GM18517 (cell line): ENCODE measurements at regions not wholly inside any gene's neighbourhood (a gene's known extent, or its start where the extent isn't known, plus 50 kb on each side); places are given as distances from the start of the nearest gene placed in this dataset.
A peak's percentile ranks its signal among the peaks of the same experiment; 100 is the strongest.
"Not testable (repeated sequence)": the region's sequence is repeated elsewhere in the genome, so short reads cannot be mapped to it uniquely, and the experiment has no call there.

Experiments used
- ATAC-seq: cut with Tn5 transposase; IDR thresholded peaks from one replicate; pipeline ENCODE4 v1.9.1; 2021; ENCODE audit warnings: mild to moderate bottlenecking, moderate library complexity; ENCODE audit not compliant: unreplicated experiment

DNA sequence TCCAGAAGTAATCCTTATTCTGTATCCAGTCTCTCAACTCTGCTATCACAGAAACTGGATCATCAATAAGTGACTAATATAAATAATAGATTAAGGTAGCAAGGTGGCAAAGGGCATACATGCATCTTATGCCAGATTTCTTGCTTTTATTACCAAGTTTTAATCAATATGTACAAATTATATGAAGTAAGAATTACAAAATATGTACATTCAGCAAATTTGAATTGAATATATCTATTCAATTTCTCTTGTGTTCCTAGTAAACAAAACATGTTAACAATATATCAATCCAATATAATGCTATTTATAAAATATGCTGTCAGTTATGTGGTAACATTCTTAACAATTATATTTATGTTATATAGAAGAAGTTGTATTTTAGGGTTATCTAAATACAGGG lies 488.7 kb upstream of the COX7C start:
- ATAC-seq: no peak

DNA sequence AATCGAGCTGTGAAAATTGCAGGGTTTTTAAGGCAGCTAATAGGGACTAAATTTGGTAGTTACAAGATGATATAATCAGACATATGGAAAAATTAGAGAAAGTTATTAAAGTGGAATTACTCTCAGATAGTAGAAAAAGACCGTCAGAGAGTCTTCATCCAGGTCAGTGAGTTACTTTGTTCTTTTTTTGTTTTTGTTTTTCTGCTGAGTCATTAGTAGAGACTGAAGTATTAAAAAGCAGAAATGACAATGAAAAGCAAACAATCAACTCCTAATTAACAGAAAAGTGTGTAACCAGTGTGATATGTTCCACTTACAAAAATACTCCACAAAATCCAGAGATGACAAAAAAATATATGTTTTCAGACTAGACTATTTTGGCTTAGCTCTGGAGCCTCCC lies 480.4 kb upstream of the COX7C start:
- no peak for ATAC-seq

DNA sequence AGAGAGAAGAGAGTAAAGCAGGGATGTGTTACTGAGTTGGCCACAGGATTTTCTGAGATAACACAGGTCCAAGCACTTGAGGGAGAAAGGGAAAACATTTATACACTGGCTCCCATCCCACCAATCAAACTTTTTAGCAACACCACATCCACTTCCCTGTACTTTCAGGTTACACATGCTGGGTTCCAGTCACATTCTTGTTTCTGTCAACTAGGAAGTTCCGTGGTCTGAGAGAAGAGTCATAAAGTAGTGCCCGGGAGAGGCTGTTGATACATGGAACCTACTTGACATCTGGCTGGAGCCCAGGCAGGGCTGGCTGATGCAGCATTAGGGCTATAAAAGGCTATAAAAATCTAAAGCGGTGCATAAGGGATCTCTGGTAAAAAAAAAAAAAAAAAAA lies 473.9 kb upstream of the COX7C start:
- no peak for ATAC-seq

DNA sequence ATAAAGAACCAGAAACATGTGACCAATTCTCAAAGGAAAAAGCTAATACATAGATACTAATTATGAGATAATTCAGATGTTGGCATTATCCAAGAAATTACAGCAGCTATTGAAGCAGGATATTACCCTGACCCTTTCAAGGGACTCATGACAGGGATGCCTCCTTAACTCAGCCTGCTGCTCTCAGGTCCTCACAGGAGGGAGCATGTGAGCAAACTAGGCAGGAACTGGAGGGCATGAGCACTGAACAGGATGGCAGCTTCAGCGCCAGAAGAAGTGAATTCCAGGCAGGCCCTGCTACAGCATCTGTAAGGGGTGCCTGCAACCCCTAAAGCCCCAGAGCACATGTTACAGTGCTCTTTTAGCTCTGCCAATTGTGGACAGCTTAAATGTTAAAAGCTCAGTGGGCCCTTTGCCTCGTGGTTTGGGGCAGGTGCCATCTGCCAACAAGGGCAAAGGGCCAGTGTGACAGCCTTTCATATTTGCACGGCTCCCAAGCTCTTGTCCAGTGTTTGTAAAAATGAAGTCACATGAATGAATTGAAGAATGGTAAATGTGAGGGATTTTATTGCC lies 464.7 kb upstream of the COX7C start:
- no peak for ATAC-seq

DNA sequence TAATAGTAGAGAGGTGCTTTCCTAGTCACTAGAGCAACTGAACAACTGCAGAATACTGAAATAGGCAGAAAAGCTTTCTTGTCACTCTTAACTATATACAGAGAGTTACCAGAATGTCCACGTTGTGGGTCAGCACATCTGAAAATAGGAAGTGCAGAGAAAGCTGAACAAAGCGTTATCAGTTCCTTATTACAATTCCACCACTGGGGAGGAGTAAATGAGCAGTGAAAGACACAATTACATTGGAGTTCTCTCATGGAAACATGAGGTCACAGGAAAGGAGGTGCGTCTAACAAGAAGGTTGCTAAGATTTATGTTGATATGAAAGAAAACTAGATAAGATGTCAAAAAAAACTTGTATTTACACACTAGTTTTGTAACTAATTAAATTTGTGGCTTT lies 461.9 kb upstream of the COX7C start:
- ATAC-seq: no peak

DNA sequence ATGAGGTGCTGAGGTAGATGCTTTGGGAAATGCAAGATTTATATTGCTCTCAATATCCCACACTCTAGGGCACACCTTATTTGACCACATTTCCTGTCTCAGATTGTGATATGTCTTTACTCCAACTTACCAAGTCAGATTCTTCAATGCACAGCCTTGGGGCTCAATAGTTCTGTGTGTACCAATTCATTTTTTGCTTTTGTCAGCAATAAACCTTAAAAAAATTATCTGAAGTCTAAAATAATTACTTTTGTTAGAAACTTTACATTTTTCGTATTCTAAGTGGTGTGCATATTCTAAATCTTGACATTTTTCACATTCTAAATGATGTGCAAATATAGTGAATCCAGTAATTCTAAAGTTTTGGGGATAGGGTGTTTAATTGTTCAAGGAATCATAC lies 447.5 kb upstream of the COX7C start:
- no peak for ATAC-seq

DNA sequence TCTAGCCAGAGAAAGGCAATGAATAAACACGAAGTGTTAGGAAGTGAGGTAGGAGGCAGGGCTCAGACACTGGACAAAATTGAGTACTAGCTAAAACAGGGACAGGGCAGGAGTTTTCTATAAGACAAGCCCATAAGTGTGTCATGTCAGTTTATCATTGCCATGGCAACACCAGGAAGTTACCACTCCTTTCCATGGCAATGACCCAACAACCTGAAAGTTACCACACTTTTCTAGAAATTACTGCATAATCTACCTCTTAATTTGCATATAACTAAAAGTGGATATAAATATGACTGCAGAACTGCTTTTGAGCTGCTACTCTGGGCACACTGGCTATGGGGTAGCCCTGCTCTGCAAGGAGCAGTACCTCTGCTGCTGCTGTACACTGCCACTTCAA lies 442.5 kb upstream of the COX7C start:
- peak; percentile 88 for ATAC-seq

DNA sequence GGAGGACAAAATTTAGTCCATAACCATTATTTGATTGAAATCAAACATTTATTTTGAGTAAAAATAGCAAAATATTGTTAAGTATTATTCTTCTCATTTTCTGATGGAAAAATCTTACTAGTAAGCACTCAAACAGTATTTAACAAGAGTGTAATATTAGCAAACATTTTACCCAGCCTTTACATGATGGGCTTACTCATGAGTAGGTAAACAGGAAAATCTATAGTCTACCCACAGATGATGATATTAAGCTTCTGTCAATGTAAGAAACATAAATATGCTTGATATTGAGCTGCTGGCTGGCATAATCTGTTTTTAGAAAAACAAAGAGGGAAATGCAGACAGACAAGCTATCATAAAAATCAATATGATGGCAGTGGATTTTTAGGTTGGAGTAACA lies 418.5 kb upstream of the COX7C start:
- ATAC-seq: no peak

DNA sequence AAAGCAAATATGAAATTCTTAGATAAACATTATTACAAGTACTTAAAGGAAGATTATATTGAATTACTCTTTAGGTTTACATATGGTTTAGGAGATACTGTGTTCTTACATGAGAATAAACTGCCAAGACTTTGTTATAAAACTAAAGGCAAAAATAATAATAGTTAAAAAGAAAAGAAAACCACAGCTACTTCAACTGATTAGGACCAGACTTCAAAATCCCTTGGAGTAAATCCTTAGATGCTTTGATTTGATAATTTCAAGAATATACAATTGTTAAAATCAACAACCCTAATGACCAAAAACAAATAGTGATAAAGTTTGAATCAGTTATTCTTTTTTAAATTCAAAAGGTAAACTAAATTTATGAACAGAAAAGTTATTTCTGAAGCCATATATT lies 389.6 kb upstream of the COX7C start:
- ATAC-seq: no peak

DNA sequence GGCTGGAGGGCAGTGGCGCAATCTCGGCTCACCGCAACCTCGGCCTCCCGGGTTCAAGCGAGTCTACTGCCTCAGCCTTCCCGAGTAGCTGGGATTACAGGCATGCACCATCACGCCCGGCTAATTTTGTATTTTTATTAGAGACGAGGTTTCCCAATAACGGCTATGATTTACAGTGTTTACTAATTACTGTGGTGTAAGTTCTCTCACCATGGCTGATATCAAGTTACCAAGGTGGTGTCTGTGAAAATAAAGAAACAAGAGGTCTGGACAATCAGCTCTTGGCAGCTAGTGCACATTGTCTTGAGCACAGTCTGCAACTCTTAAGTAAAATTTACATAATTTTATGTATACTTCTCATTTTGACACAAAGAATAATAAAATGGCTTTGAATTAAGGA lies 385.5 kb upstream of the COX7C start:
- ATAC-seq: no peak

DNA sequence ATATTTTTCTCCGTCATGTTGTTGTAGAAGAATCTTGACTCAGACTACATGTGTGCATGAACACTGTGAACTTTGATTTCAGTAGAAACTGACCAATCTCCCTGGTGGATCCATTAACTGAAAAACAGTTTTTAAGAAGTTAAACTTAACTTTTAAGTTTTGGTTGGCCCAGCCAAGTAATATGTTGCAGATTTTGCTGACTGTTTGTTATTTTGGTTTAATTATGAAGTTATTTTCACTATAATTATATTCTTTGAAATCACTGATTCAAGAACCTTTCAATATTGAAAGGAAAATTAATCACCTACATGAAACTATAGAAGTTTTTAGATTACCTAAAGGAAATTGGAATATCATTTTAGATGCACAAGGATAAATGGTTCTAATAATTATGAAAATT lies 373.6 kb upstream of the COX7C start:
- ATAC-seq: no peak

DNA sequence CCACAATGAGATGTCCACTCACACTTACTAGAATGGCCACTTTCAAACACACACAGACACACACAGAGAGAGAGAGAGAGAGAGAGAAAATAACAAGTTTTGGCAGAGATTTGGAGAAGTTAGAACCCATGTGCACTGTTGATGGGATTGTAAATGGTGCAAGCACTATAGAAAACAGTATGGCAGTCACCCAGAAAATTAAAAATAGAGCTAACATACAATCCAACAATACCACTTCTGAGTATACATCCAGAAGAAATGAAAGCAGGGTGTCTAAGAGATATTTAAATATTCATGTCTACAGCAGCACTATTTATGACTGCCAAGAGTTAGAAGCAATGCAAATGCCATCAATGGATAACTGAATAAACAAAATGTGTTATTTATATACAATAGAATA lies 359.9 kb upstream of the COX7C start:
- ATAC-seq: no peak

DNA sequence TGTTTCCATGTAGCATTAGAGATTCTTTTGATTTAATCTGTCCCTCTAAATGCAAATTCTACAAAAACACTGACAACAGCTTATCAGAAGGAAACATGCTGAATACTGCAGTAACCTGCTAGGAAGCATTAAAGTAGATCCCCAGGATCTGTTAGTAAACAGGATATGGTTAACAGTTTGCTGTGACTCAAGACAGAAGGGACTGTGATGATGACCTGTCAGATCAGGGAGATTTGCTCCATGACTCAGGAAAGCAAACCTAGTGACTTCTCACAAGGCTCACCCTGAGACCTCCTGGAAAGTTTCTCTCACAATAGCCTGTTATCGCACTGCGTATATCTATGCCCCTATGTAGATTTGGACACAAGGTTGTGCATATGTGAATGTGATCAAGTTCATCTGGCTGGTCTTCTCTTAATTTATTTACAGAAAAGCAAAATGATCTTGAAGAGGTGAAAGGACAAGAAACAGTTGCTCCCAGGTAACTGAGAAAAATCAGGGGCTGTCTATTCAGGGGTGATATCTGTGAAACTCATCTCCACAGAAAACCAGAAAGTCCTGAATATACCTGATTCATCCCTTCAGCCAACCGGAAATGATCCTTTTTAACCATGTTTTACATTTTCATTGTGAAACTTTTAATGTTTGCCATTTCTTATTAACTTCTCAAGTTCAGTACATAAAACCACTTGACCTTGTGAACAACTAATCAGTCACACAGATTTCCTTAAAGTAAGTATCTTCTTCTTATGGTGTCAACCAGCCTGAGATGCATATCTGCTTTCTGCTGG lies 333.1 kb upstream of the COX7C start:
- ATAC-seq: not testable (repeated sequence)

DNA sequence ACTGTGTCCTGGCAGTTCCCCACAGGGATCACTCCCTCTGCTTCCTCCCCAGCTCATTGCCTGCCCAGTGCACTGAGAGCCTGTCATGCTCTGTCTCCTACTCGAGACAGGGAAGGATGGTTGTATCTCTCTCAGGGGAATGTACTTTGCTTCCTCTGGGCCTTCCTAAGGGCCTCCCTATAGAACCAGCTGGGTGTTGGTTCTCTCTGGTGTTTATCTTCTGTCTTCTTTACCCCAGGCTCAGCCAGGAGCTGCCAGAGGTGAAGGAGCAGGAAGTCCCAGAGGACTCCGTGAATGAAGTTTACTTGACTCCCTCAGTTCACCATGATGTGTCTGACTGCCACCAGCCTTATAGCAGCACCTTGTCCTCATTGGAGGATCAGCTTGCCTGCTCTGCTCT lies 330.3 kb upstream of the COX7C start:
- not testable (repeated sequence) for ATAC-seq

DNA sequence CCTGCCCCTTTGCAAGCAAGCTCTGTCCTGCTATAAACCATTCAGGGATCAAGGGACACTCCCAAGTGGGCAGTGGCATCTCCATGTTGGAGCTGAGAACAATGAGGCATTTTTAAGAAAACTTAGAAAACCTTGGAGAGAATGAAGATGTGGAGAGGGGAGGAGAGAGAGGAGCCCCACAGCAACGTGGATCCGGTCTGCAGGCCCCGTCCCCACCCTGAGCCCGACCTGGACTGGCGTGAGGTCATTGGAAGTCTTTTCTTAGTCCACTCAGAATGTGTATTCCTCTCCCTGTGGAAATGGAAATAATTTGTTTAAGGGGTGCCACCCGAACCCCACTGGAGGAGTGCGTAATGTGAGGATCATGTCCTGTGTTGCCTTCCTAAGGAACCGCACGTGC lies 328.0 kb upstream of the COX7C start:
- ATAC-seq: not testable (repeated sequence)

DNA sequence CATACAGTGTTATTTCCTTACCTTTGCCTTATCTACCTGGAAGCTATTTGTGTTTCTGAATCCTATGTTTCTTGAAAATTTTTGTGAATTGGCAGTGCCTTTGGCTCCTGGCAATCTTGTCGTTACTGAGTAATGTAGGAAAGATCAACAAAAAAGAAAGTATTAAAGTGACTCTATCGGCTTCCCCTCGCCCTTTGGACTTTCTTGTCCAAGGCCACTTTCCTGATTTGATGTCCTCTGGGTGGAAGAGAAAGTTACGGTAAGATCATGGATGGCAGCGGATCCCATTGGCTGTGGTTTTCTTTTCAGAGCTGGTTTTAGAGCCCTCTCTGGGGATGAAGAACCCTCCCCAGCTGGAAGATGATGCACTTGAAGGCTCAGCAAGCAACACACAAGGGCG lies 324.9 kb upstream of the COX7C start:
- ATAC-seq: not testable (repeated sequence)

DNA sequence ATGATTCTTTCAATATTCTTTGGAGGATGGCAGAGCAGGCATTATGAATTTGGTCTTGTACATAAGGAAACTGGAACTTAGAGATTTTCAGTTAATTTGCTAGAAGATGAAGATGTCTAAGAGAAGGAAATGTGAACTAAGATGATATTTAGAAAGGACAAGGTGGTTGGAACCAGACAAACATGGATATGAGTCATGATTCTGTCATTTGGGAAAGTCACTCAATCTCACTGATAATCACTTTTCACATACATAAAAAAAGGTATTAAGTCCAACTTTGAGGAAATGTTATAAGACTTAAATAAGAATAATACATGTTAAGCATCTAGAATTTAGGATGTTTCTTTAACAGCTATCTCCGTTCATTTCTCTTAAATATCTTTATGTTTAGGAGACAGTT lies 315.1 kb upstream of the COX7C start:
- not testable (repeated sequence) for ATAC-seq

DNA sequence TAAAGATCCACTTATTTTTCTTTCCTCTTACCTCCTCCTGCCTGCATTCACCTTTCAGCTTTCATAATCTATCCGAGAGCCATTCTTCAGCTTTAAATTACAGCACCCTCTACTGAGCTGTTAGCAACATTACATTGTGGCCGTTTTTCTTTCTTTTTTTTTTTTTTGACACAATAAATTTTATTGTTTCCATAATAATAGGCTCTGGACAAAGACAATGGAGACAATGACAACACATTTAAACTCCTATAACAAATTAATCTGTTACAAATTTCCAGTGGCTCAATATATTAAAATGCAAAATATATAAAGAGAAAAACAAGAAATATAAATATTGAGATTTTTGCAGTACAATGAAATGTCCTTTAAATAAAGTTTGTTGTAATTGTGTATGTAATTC lies 312.7 kb upstream of the COX7C start:
- not testable (repeated sequence) for ATAC-seq

DNA sequence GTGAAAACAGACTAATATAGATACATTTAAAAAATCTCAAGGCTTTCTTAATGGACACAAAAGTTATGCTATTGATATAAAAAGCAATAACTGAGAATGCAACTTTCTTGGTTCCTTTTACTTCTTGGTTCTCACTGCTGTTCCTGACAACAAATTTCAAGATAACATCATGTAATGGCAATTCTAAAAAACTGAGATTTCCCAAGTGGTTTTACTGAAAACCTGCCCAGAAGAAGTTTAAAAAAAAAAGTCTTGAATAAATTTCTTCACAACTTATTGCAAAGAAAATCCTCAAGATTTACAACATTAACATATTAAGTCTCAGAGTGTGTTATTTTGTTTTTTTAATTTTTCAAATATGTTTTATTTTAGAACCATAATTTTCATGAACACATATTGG lies 302.8 kb upstream of the COX7C start:
- ATAC-seq: no peak

DNA sequence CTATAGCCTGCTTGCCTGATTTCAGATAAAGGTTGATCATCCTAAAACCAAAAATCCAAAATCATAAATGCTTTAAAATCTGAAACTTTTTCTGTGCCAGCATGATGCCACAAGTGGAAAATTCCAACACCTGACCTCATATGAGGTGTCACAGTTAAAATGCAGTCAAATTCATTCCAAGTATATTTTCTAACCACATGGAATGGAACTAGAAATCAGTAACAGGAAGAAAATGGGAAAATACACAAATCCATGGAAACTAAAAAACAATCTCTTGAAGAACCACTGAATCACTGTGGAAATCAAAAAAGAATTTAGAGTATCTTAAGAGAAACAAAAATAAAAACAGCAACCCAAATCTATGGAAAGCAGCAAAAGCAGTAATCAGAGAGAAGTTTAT lies 297.5 kb upstream of the COX7C start:
- ATAC-seq: no peak

DNA sequence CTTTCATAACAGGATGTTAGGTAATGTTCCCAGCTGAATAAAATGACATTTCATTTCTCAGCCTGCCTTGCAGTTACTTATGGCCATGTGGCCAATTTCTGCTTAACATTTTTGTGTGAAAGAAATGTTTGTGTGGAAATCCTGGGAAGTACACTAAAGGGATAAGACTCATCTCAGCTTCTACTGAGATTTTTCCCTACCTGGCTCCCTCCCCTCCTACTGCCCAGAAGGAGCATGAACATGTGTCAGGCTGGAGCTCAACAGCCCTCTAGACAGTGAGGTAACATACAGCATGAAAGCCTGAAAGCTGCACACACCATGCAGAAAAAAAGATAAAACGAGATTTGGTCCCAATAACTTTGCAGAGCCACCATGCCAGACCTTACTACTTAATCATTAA lies 288.4 kb upstream of the COX7C start:
- ATAC-seq: no peak

DNA sequence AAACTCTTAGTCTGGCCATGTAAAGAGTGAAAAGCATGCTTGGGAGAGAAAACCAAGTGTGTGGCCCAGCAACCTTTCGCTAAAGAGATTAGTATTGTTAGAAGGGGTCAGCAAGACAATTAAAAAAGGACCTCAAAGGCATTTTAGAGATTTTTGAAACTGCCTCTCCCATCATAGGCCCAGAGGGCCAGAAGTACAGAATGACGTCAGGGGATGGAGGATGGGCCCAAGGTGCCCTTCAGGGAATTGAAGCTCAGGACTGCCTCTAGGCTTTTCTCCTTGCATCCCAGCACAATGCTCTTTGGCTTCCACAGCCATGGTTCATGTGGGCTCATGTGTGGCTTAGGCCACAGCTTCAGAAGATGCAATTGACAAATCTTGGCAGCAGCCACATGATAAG lies 287.0 kb upstream of the COX7C start:
- no peak for ATAC-seq

DNA sequence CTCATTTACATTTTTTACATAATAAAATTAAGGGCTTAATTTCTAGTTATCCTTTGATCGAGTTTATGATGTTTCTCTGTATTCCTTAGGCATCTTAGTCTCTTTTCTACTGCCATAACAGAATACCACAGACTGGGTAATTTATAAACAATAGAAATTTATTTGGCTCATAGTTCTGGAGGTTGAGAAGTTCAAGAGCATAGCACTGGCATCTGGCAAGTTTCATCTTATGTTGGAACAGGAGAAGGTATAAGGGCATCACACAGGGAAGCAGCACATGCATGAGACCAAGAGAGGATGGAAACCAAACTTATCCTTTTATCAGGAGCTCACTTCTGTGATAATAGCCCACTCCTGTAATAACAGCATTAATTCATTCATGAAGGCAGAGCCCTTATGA lies 284.9 kb upstream of the COX7C start:
- no peak for ATAC-seq
